ENCODE measurements at regions not wholly inside any gene's neighbourhood (a gene's known extent, or its start where the extent isn't known, plus 50 kb on each side); places are given as distances from the start of the nearest gene placed in this dataset.

DNA sequence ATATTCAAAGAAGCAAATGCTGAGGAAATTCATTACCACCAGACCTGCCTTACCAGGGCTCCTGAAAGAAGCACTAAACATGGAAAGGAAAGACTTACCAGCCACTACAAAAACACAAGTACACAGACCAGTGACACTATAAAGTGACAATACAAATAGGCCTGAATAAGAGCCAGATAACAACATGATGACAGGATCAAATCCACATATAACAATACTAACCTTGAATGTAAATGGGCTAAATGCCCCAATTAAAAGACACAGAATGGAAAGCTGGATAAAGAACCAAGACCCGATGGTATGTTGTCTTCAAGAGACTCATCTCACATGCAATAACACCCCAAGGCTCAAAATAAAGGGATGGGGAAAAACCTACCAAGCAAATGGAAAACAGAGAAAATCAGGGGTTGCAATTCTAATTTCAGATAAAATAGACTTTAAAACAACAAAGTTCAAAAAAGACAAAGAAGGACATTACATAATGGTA lies 353.4 kb downstream of the LNPK start:
- peaks cover 6% of the 10 kb centered on the region for H3K27me3 Mint-ChIP-seq

DNA sequence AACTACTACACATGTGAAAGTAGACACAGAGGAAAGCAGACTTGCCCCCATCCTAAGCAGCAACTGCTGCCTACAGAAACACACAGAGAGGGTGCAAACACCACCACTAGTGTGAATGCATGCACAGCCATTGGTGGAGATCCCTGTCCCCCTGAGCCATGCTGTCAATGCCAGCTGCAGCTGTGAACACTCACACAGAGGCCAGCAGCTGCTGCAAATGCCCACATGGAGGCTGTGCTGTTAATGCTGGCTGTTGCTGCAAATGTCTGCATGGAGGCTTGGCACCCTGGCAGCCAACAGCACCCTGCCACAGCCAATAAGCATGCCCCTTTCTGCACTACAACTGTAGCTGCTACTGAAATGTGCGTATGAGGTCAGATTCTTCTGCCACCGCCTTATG lies 355.0 kb downstream of the LNPK start:
- no peaks in the 10 kb centered on the region for H3K4me1 Mint-ChIP-seq
- ATAC-seq: no peak
- peaks cover 6% of the 10 kb centered on the region for H3K27me3 Mint-ChIP-seq
- H3K36me3 Mint-ChIP-seq (ENCODE audit: low read depth): no peaks in the 10 kb centered on the region
- peaks cover 3% of the 10 kb centered on the region for H3K9me3 Mint-ChIP-seq
- H3K4me3 Mint-ChIP-seq: no peak overlapping the region
- no peak for DNase-seq
- no peak overlapping the region for H3K27ac Mint-ChIP-seq

More for the DNA sequence above, 353.4 kb downstream of the LNPK start:
- Mint-ChIP-seq H3K27ac (no peak overlapping the region), H3K4me1 (no peaks in the 10 kb centered on the region), H3K9me3 (peaks cover 3% of the 10 kb centered on the region), H3K36me3 (ENCODE audit: low read depth) (no peaks in the 10 kb centered on the region), H3K4me3 (no peak overlapping the region)
- DNase-seq (no peak), ATAC-seq (no peak)

DNA sequence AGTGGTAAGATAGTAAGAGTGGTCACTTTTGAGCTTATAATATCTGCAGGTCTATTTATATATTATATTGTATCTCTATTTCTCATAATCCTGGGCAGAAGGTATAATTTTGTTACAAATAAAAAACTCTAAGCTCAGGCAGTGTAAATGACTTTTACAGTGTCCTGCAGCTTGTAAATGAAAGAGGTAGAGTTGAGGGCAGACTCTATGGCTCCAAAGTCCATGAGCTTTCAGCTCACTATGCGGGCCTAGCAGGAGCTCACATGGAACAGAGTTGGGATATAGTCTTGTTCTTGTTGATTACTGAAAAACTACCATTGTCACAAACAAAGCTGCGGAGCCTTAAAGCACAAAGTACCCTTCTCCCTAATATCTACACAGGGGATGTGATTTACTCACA lies 361.4 kb downstream of the LNPK start:
- H3K4me1 Mint-ChIP-seq: no peaks in the 10 kb centered on the region
- no peak overlapping the region for H3K4me3 Mint-ChIP-seq
- peaks cover 9% of the 10 kb centered on the region for H3K27me3 Mint-ChIP-seq
- H3K9me3 Mint-ChIP-seq: no peaks in the 10 kb centered on the region
- DNase-seq (no peak), ATAC-seq (no peak)
- H3K36me3 Mint-ChIP-seq (ENCODE audit: low read depth): no peaks in the 10 kb centered on the region
- H3K27ac Mint-ChIP-seq: no peak overlapping the region

DNA sequence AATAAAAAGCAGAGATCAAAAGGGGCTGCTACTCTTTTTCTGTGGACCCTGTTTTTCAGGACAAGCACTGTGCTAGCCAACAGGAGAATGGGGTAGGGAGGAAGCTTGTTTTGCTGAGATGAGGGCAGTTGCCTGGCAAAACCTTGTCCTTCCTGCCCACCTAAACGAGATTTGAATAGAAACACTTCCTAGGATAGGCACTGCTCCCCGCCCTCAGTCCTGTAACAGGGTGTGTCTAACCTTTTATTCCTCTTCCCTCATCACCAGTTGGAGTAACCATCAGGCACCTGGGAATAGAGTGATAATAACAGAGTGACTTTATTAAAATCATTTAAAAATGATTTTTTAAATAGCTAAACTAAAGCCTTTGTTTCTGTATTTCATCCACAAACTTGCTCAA lies 368.8 kb downstream of the LNPK start:
- peaks cover 2% of the 10 kb centered on the region for H3K27me3 Mint-ChIP-seq
- H3K4me1 Mint-ChIP-seq: no peaks in the 10 kb centered on the region
- H3K27ac Mint-ChIP-seq: no peak overlapping the region
- H3K9me3 Mint-ChIP-seq: no peaks in the 10 kb centered on the region
- DNase-seq (no peak), ATAC-seq (no peak)
- H3K4me3 Mint-ChIP-seq: no peak overlapping the region
- H3K36me3 Mint-ChIP-seq (ENCODE audit: low read depth): no peaks in the 10 kb centered on the region

DNA sequence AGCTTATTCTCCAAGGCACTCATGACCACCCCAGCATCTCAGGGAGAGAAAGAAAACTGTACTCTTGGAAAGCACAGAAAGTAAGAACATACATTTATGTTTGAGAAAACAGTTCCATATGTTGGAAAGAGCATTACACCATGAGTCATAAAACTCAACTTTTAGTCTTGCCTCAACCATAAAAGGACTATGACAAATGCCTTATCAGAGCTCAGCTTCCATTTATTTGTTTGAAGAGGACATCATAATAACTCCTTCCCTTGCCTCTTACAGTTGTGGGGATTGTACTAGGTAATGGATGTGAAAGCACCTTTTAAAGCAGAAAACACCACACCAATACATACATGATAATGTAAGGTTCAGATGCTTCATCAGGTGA lies 370.8 kb downstream of the LNPK start:
- H3K27ac Mint-ChIP-seq: no peak overlapping the region
- H3K27me3 Mint-ChIP-seq: peaks cover 2% of the 10 kb centered on the region
- H3K36me3 Mint-ChIP-seq (ENCODE audit: low read depth): no peaks in the 10 kb centered on the region
- no peaks in the 10 kb centered on the region for H3K9me3 Mint-ChIP-seq
- H3K4me3 Mint-ChIP-seq: no peak overlapping the region
- ATAC-seq (no peak), DNase-seq (no peak)
- H3K4me1 Mint-ChIP-seq: no peaks in the 10 kb centered on the region

DNA sequence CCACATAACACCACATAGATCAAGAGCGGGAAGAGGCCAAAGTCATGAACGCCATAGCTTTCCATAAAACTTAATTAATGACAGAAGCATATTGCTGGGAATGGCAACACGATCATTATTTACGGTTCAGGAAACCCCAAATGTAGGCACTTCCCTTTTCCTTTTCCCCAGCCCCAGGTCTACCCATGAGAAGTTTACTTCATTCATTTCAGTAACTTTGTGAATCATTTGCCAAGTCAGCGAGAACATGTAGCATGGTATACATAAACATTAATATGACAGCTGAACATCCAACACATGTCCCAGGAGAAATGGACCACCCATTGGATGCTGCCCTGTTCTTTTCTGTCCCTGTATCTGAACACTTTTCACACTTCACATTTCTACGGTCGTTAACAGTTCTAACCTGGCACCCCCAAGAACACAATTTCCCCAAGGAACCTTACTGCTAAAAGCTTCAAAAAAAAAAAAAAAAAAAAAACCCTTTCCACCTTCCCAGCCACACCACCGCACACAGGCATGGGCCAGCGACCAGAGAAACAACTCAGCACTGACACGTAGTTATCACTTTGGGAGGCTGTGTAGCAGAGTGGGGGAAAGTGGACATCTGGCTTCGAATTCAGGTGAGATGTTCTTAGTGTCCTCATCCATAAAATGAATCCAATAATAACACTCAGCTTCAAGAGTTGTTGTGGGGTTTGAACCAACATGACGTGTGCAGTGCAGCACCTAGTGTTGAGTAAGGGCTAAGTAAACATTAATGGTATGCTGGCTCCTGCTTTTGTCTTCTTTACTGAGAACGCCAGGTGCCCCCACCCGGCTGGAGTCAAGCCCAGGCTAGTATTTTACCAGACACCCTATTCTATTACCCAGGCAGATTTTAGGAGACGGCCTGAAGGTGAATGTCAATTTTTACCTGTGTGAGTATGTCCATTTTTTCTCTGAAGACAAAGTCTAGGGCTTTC lies 371.5 kb downstream of the LNPK start:
- Mint-ChIP-seq H3K4me3 (no peak overlapping the region), H3K27me3 (no peaks in the 10 kb centered on the region), H3K9me3 (no peaks in the 10 kb centered on the region), H3K36me3 (ENCODE audit: low read depth) (no peaks in the 10 kb centered on the region), H3K27ac (no peak overlapping the region), H3K4me1 (no peaks in the 10 kb centered on the region)
- DNase-seq (no peak), ATAC-seq (no peak)

DNA sequence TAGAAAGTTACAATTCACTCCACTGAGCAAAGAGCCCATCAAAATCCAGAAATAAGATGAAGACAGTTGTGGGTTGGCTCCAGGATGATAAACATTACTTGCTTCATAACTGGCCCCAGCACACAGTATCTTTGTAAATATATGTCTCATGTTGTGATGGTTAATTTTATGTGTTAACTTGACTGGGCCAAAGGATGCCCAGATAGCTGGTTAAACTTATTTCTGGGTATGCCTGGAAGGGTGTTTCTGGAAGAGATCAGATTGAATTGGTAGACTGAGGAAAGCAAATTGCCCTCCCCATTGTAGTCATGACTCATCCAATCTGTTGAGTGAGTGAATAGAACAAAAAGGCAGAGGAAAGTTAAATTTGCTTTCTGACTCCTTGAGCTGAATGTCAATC lies 373.8 kb downstream of the LNPK start:
- no peak for ATAC-seq
- H3K9me3 Mint-ChIP-seq: peaks cover 4% of the 10 kb centered on the region
- no peaks in the 10 kb centered on the region for H3K36me3 Mint-ChIP-seq (ENCODE audit: low read depth)
- H3K4me3 Mint-ChIP-seq: no peak overlapping the region
- DNase-seq: no peak
- H3K27me3 Mint-ChIP-seq: peaks cover 4% of the 10 kb centered on the region
- no peaks in the 10 kb centered on the region for H3K4me1 Mint-ChIP-seq
- no peak overlapping the region for H3K27ac Mint-ChIP-seq

DNA sequence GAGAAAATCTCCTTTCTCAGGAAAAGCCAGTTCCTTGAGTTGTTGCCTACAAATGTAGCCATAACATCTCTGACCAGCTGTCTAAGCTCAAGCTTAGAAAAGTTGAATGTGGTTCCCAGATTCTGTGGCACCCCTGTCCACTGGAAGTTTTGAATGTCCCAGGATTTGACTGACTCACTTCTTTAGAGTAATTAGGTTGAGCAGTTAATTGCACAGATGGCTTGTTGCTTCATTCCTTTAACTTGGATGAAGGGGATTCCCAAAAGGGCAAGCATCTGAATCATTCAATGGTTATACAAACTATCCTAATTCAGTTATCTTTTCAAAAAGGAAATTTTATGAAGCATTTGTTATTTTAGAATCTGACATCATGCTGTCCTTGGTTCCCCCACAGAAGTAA lies 374.7 kb downstream of the LNPK start:
- no peaks in the 10 kb centered on the region for H3K36me3 Mint-ChIP-seq (ENCODE audit: low read depth)
- H3K4me3 Mint-ChIP-seq: no peak overlapping the region
- no peak for ATAC-seq
- no peaks in the 10 kb centered on the region for H3K4me1 Mint-ChIP-seq
- peaks cover 4% of the 10 kb centered on the region for H3K9me3 Mint-ChIP-seq
- H3K27ac Mint-ChIP-seq: no peak overlapping the region
- peaks cover 4% of the 10 kb centered on the region for H3K27me3 Mint-ChIP-seq
- no peak for DNase-seq

DNA sequence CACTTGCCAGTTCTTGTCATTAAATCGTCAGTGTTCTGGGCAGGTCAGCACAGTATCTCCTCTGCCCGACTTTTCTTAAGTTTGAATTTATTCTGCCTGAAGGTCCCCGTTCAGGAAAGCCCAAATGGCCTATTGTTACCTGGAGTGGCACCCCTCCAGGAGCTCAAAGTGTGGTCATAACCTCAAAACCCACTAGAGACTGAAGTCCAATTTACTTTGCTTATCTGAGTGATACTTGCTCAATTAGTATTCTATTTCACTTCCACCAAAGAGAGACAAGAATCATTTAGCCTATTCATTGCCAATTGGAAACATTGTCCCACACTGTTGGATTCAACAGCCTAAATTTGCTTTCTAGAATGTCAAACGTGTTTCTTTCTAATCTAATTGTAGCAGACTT lies 375.3 kb downstream of the LNPK start:
- DNase-seq: no peak
- no peak for ATAC-seq
- Mint-ChIP-seq H3K4me3 (no peak overlapping the region), H3K27ac (no peak overlapping the region), H3K27me3 (peaks cover 4% of the 10 kb centered on the region), H3K36me3 (ENCODE audit: low read depth) (no peaks in the 10 kb centered on the region), H3K9me3 (peaks cover 4% of the 10 kb centered on the region), H3K4me1 (no peaks in the 10 kb centered on the region)

DNA sequence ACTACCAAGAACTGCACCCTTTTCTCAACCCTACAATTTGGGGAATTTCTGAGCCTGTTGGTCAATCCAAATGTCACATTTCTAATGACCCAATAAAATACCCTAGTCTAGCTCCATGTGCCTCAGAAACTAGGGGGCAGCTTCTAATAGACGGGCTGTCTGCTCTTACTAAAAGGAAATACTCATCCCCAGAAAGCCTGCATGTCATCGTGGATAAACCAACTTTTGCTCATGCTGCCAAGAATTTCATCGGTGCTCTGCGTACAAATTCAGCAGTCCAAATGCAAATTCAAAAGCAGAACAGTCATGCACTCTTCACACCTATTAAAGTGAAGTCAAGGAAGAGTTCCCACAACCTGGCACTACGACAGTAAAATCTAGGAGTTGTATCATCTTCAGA lies 377.3 kb downstream of the LNPK start:
- DNase-seq: no peak
- peaks cover 4% of the 10 kb centered on the region for H3K27me3 Mint-ChIP-seq
- H3K4me3 Mint-ChIP-seq: no peak overlapping the region
- H3K36me3 Mint-ChIP-seq (ENCODE audit: low read depth): no peaks in the 10 kb centered on the region
- H3K27ac Mint-ChIP-seq: no peak overlapping the region
- H3K9me3 Mint-ChIP-seq: peaks cover 4% of the 10 kb centered on the region
- no peak for ATAC-seq
- H3K4me1 Mint-ChIP-seq: no peaks in the 10 kb centered on the region

DNA sequence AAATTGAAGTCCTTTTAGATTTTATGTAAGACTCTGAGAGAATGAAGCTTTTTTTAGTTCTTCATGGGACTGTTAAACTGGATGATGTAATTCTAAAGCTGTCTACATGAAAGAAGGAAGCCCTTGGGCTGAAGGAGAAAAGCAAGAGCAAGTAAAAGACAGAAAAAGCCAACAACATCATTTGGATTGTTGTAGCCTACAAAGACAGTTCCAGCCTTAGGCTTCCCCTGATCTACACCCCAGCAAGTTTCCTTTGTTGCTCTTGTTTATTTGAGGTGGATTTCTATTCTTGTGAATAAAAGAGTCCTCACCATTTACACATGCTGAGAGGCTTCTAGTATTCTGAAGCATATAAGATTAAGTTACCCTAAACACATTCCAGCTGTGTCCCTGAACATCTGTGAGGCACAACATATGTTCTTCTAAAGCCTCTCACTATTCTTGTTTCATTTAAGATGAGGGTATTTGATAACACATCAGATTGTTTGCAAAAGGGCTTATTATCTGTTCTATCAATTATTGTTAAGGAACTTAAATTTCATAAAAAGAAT lies 377.8 kb downstream of the LNPK start:
- ATAC-seq (no peak), DNase-seq (no peak)
- Mint-ChIP-seq H3K4me1 (no peaks in the 10 kb centered on the region), H3K27ac (no peak overlapping the region), H3K36me3 (ENCODE audit: low read depth) (no peaks in the 10 kb centered on the region), H3K4me3 (no peak overlapping the region), H3K27me3 (peaks cover 4% of the 10 kb centered on the region), H3K9me3 (peaks cover 4% of the 10 kb centered on the region)

DNA sequence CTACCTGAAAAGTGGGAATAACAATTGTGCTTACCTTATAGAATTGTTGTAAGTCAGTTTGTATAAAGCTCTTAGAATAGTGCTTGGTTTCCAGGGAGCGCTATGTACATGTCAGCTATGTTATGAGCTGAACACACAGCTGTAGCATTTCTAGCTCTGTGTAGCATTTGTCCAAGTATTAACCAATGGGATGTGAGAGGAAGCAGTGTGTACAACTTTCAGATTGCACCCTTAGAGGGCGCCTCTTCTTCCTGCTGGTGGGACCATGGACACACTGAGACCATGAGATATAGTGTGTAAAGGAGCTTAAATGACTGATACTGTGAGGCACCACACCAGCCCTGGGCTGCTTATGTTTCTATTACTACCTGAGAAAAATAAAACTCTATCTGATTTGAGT lies 380.2 kb downstream of the LNPK start:
- Mint-ChIP-seq H3K9me3 (peaks cover 10% of the 10 kb centered on the region), H3K4me1 (no peaks in the 10 kb centered on the region), H3K27ac (no peak overlapping the region), H3K4me3 (no peak overlapping the region), H3K36me3 (ENCODE audit: low read depth) (no peaks in the 10 kb centered on the region), H3K27me3 (peaks cover 4% of the 10 kb centered on the region)
- DNase-seq (no peak), ATAC-seq (no peak)

DNA sequence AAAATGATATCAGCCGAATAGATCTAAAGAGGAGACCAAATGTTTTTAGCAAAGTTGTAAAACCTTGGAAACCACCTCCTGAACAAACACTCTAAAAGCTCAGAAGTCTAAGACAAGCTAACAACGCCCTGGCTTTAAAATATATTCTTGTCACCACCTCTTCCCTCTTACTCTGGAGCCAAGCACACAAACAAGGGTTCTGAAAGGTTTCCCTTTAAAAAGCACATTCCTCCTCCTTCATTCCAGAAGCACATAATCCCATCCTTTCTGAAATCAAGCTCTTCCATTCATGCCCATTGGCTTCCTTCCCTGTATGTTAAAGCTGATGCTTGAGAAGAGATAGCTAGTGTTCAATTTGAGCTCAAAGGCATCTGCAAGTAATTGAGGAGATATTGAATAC lies 382.0 kb downstream of the LNPK start:
- no peaks in the 10 kb centered on the region for H3K4me1 Mint-ChIP-seq
- H3K4me3 Mint-ChIP-seq: no peak overlapping the region
- ATAC-seq: no peak

DNA sequence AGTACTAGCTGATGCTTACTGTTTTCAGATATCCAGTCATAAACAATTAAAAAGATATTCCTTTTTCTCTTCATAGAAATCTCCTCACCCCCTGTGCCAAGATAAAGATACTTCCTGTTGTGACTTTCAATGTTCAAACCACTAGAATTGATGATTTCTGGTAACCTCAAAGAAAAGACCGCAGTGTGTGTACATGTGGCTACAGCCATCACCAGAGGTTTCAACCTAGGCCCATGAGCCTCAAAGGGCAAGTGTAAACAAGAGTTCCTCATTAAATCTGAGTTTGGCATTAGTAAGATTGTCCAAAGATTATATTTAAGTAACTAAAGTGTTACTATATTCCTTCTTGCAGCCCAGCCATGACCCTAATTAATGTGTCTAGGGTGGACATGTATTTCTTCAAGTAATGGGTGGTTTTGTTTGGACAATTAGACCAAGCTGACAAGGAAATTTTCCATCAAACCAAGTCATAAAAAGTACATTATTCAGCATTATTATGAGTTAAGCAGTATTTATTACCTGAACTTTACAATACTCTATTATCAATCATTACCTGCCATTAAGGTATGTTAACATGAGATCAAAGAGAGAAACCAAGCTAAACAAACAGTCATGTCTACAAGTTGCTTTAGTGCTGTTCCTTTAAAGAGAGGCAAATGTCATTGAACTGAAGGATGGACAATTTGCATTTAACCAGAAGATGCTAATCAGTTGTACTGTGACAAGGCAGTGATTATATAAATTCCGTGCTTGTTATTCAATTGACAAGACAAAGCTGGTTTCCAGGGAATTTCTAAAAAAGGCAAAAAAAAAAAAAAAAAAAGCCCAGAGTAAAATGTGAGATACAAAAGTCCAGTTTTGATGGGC lies 382.7 kb downstream of the LNPK start:
- H3K4me1 Mint-ChIP-seq: no peaks in the 10 kb centered on the region
- peaks cover 10% of the 10 kb centered on the region for H3K9me3 Mint-ChIP-seq
- H3K36me3 Mint-ChIP-seq (ENCODE audit: low read depth): no peaks in the 10 kb centered on the region
- H3K27ac Mint-ChIP-seq: no peak overlapping the region
- H3K4me3 Mint-ChIP-seq: no peak overlapping the region
- no peak for DNase-seq
- H3K27me3 Mint-ChIP-seq: peaks cover 4% of the 10 kb centered on the region
- no peak for ATAC-seq

More for the DNA sequence above, 382.0 kb downstream of the LNPK start:
- H3K9me3 Mint-ChIP-seq: peaks cover 10% of the 10 kb centered on the region
- H3K27me3 Mint-ChIP-seq: peaks cover 4% of the 10 kb centered on the region
- DNase-seq: no peak
- no peak overlapping the region for H3K27ac Mint-ChIP-seq
- H3K36me3 Mint-ChIP-seq (ENCODE audit: low read depth): no peaks in the 10 kb centered on the region
